HG03575 (cell line): ENCODE measurements at regions not wholly inside any gene's neighbourhood (a gene's known extent, or its start where the extent isn't known, plus 50 kb on each side); places are given as distances from the start of the nearest gene placed in this dataset.
"Not testable (repeated sequence)": the region's sequence is repeated elsewhere in the genome, so short reads cannot be mapped to it uniquely, and the experiment has no call there.

Experiments
- ATAC-seq: cut with Tn5 transposase; IDR thresholded peaks from one replicate; pipeline ENCODE4 v1.9.1; 2021; ENCODE audit not compliant: unreplicated experiment, insufficient number of reproducible peaks, low FRiP score; ENCODE audit errors: extremely low read depth

GRCh38 chr5:15385553-15385952 lies 114.4 kb upstream of the FBXL7 start:
- ATAC-seq = no peak

DNA sequence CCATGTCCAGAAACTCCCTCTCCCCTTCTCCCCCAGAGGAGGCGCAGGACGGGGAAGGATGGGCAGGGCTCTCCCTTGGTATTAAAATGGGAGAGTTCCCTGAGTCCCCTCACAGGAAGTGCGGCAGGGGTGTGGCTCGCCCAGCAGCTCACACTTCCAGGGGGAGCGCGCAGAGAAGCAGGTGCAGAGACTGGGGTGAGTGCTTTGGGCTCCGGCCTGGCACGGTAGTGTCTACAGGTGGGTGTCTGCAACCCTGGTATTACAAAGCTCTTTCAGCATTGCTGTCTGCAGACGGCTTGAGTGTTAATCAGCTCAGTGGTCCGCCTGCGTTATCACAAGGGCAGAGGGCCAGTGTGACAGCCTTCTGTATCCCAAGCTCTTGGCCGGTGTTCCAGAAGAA lies 114.9 kb upstream of the FBXL7 start:
- no peak for ATAC-seq

- no peak for ATAC-seq
These were observed 115.4 kb upstream of the FBXL7 start for GRCh38 chr5:15384581-15384980.

DNA sequence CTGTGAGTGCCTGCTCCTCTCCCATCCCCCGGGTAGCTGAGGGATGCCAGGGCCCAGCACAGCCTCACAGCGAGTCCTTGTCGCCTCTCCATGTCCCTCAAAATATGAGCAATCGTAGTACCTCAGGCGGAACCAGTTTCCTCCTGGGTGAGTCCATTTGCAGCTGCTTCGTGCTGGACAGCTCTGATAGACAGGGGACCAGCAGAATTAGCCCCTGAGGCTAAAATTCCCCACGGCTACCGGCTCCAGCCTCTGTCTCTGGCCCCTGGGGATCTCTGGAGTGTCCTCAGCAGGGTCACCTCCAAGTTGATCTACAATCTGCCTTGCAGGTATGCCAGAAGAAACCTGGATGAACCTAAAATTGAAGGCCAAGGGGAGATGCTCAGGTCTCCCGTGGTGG lies 115.8 kb upstream of the FBXL7 start:
- ATAC-seq = no peak

- no peak for ATAC-seq
These were observed 116.5 kb upstream of the FBXL7 start for GRCh38 chr5:15383469-15383868.

DNA sequence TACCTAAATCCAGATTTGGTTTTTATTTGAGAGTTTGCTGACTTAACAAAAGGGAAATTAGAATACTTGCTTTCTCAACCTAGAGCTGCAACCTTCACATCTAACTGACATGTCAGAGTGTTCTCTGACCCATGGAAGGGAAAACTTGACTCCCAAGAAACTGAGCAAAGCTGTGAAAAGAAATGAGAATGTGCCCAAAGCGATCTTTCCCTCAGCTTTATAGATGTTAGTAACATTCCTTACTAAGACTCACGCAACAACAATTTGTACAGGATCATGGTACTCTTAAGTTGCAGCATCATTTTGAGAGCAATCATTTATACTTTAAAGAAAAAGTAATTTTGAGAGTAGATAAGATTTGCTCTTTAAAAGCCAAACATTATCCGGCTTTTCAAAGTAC lies 117.0 kb upstream of the FBXL7 start:
- no peak for ATAC-seq

DNA sequence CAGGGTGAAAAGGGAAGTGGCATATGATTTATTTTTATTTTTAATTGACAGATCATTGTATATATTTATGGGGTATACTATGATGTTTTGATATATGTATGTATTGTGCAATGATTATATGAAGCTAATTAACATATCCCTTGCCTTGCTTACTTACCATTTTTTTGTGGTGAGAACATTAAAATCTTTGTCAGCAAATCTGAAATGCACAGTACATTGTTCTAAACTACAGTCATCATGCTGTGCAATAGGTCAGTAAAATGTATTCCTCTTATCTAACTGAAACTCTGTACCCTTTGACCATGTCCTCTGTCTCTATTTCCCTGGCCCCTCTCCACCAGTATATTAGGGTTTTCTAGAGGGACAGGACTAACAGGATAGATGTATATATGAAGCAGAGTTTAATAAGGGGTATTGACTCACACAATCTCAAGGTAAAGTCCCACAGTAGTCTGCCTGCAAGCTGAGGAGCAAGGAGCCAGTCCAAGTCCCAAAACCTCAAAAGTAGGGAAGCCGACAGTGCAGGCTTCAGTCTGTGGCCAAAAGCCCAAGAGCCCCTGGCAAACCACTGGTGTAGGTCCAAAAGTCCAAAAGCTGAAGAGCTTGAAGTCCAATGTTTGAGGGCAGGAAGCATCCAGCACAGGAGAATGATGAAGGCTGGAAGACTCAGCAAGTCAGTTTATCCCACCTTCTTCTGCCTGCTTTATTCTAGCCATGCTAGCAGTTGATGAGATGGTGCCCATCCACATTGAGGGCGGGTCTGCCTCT lies 122.2 kb upstream of the FBXL7 start:
- ATAC-seq = no peak

DNA sequence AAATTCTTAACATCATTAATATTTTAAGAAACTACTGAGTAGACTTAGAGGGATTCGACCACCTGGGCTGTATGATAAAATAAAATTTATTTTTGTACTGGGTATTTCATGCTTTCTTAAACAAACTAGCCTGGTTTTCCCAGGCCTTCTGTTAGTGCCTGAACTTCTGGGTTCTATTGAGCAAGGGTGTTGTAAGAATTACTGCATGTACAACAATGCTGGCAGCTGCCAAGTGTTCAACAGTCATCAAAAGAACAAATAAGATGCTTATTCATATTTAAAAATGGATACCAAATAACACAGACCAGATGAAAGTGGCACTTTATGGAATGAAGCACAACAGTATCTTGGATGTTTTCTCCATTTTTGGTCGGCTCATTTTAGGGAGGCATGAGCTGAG lies 123.2 kb upstream of the FBXL7 start:
- no peak for ATAC-seq

GRCh38 chr5:15376088-15376487 lies 123.9 kb upstream of the FBXL7 start:
- ATAC-seq = no peak

- ATAC-seq = no peak
These were observed 124.4 kb upstream of the FBXL7 start for GRCh38 chr5:15375559-15375958.

DNA sequence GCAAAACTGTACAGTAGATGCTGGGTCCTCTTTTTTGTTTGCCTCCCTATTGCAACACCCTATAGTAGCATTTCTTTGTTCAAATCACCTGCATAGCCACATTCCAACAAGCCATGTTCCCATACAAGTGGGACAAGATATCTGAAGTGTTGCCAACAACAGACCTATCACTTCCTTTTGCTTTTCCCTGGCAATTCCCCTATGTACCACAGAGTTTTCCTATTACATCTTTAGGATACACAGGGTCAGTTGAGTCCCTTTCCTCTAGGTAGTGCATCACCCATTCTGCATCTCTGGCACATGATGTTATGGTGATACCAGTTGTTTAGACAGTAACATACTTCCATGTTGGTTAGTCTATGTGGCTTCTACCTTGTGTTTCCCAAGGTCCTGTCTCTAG lies 125.1 kb upstream of the FBXL7 start:
- ATAC-seq = no peak

- no peak for ATAC-seq
These were observed 126.8 kb upstream of the FBXL7 start for GRCh38 chr5:15373151-15373550.

GRCh38 chr5:15371184-15371583 lies 128.8 kb upstream of the FBXL7 start:
- ATAC-seq = no peak

- no peak for ATAC-seq
These were observed 131.1 kb upstream of the FBXL7 start for GRCh38 chr5:15368835-15369234.

DNA sequence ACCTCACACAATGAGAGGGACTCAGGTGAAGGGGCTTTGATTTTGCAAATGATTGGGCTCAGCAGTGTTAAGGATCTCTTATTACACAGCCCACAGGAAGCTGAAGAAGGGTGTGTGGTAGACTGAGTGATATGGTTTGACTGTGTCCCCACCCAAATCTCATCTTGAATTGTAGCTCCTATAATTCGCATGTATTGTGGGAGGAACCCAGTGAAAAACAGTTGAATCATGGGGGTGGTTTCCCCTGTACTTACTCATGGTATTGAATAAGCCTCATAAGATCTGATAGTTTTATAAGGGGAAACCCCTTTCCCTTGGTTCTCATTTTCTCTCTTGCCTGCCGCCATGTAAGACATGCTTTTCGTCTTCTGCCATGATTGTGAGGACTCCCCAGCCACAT lies 132.5 kb upstream of the FBXL7 start:
- ATAC-seq = no peak

DNA sequence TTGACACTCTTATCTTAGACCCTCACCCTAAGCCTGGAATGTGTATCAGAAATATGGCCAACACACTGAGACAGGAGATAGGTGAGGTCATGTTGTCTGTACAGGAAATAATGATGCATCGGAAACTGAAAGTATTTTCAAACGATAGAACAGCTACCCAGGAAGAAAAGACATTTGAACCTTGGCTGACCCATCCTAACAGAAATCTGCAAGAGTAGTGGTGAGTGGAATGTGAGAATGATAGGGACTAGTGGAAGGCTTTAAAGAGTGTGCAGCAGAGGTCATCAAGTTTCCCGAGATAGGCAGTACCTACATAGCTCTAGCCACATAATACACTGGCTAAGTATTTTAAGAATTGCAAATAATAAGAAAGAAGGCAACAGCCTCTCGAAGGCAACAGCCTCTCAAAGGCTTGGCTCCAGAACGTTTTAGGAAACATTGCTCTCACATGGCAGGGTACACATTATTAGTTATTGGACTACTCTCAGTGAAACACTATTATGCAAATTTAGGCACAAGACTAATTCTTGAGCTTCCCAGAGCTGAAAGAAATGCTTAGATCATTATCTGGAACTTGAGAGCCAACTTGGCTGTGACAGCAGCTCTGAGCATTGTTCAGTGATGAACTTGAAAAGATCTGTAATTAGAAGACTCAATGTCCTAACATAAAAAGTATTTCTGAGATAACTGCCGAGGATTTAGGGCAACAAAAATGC lies 133.1 kb upstream of the FBXL7 start:
- ATAC-seq = no peak

DNA sequence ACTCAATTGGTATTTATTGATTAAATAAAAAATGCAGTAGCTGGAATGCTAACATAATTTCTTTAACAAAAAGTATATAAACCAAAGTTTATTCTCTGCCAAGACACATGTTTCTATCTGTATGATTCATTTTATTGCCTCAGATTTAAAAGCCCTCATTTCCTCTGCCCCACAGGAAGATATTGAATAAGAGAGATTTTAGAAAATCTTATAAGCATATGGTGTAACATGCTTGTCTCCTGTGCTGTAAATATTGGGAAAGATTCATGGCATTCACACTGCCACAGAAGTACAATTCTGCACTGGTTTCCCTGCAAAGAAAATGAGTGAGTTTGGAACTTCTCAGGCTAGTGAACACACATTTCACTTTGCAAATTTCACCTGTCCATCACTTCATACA lies 134.9 kb upstream of the FBXL7 start:
- ATAC-seq = no peak

- ATAC-seq = no peak
These were observed 136.4 kb upstream of the FBXL7 start for GRCh38 chr5:15363601-15364000.

GRCh38 chr5:15357092-15357453 lies 142.9 kb upstream of the FBXL7 start:
- not testable (repeated sequence) for ATAC-seq

- not testable (repeated sequence) for ATAC-seq
These were observed 143.5 kb upstream of the FBXL7 start for GRCh38 chr5:15356308-15357091.
